Astrocyte (in vitro differentiated cells and primary cell): ENCODE measurements at regions not wholly inside any gene's neighbourhood (a gene's known extent, or its start where the extent isn't known, plus 50 kb on each side); places are given as distances from the start of the nearest gene placed in this dataset.

Experiments
- DNase-seq: peaks from one replicate; pipeline ENCODE4 v3.0.0-alpha.2; 2010; ENCODE audit warnings: low read depth
- FAIRE-seq: peaks from 2 replicates; lab custom pipeline; 2011; peaks lifted over from hg19 to GRCh38; lab: Jason Lieb, UNC
- H2AFZ ChIP-seq: 2 replicates; pipeline ENCODE4 v1.6.0; 2012; ENCODE audit warnings: low read depth, low read length, inconsistent platforms
- H3K27ac ChIP-seq: 2 replicates; pipeline ENCODE4 v1.5.1; 2011; ENCODE audit warnings: low read depth, low read length, inconsistent platforms
- H3K27me3 ChIP-seq: 2 replicates; pipeline ENCODE4 v1.6.0; 2011; ENCODE audit warnings: low read length, inconsistent platforms; ENCODE audit not compliant: insufficient read depth
- H3K36me3 ChIP-seq: 2 replicates; pipeline ENCODE4 v1.5.1; 2011; ENCODE audit warnings: low read length, inconsistent platforms; ENCODE audit not compliant: insufficient read depth
- H3K4me1 ChIP-seq: 2 replicates; pipeline ENCODE4 v1.5.1; 2011; ENCODE audit warnings: low read length, inconsistent platforms; ENCODE audit not compliant: insufficient read depth
- H3K4me2 ChIP-seq: 2 replicates; pipeline ENCODE4 v1.6.0; 2012; ENCODE audit warnings: low read length, inconsistent platforms
- H3K4me3 ChIP-seq: 2 replicates; pipeline ENCODE4 v1.5.1; 2011; ENCODE audit warnings: low read depth, mild to moderate bottlenecking, low read length, inconsistent platforms; ENCODE audit not compliant: insufficient read depth
- H3K79me2 ChIP-seq: 2 replicates; pipeline ENCODE4 v1.6.0; 2012; ENCODE audit warnings: mild to moderate bottlenecking, low read length, inconsistent platforms; ENCODE audit not compliant: insufficient read depth
- H3K9ac ChIP-seq: 2 replicates; pipeline ENCODE4 v1.6.0; 2012; ENCODE audit warnings: mild to moderate bottlenecking, low read length, inconsistent platforms
- H3K9me3 ChIP-seq: 2 replicates; pipeline ENCODE4 v1.5.1; 2012; ENCODE audit warnings: low read depth, mild to moderate bottlenecking, low read length, inconsistent platforms; ENCODE audit not compliant: insufficient read depth
- H4K20me1 ChIP-seq: 2 replicates; pipeline ENCODE4 v1.6.0; 2012; ENCODE audit warnings: low read length, inconsistent platforms; ENCODE audit not compliant: insufficient read depth
- H3K27ac Mint-ChIP-seq: one replicate; pipeline ENCODE4 v1.8.0; 2021; ENCODE audit warnings: mild to moderate bottlenecking, mixed read lengths; ENCODE audit not compliant: unreplicated experiment
- H3K27me3 Mint-ChIP-seq: one replicate; pipeline ENCODE4 v1.8.0; 2021; ENCODE audit warnings: low read depth, mixed read lengths; ENCODE audit not compliant: unreplicated experiment
- H3K36me3 Mint-ChIP-seq: one replicate; pipeline ENCODE4 v1.8.0; 2021; ENCODE audit warnings: low read depth, mixed read lengths; ENCODE audit not compliant: unreplicated experiment
- H3K4me1 Mint-ChIP-seq: one replicate; pipeline ENCODE4 v1.8.0; 2021; ENCODE audit warnings: low read depth, mixed read lengths; ENCODE audit not compliant: unreplicated experiment
- H3K4me3 Mint-ChIP-seq: one replicate; pipeline ENCODE4 v1.8.0; 2021; ENCODE audit warnings: mild to moderate bottlenecking, moderate library complexity, mixed read lengths; ENCODE audit not compliant: unreplicated experiment
- H3K9me3 Mint-ChIP-seq: one replicate; pipeline ENCODE4 v1.8.0; 2021; ENCODE audit warnings: mild to moderate bottlenecking, mixed read lengths; ENCODE audit not compliant: unreplicated experiment
- EZH2 ChIP-seq: IDR thresholded peaks from 2 replicates; pipeline ENCODE4 v1.6.1; 2012; ENCODE audit warnings: mild to moderate bottlenecking, low read length, inconsistent platforms; ENCODE audit not compliant: insufficient read depth
- TF ChIP-seq, protein P1 (sequence below): IDR thresholded peaks from 2 replicates; pipeline ENCODE4 v1.5.1; 2011; ENCODE audit warnings: low read depth, mild to moderate bottlenecking, inconsistent platforms, low read length, moderate library complexity; ENCODE audit not compliant: insufficient read depth

DNA sequence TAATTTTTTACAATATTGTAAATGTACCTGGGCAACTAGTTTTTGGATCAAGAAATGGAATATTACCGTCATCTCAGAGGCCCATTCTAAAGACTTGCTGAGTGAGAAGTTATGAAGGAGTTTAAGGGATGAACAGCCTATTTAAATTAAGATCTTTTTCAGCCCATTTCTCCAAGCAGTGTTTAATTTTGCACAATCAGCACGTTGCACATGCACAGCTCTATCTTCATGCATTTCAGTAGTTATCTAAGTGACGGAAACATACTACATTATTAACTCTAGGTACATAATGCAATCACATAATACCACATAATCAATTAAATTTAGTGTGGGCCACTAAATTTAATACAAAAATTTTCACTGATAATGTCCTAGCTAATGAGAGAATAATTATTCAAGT lies 582.1 kb upstream of the DSEL start:
- H3K4me1 ChIP-seq = no peaks in the 10 kb centered on the region
- no peaks in the 10 kb centered on the region for H3K4me1 Mint-ChIP-seq
- H3K36me3 Mint-ChIP-seq = no peaks in the 10 kb centered on the region
- no peak overlapping the region for H3K9ac ChIP-seq
- no peak overlapping the region for H3K4me2 ChIP-seq
- no peaks in the 10 kb centered on the region for H3K36me3 ChIP-seq
- H3K27me3 Mint-ChIP-seq = no peaks in the 10 kb centered on the region
- no peak overlapping the region for H3K4me3 Mint-ChIP-seq
- FAIRE-seq (no peak), DNase-seq (no peak)
- H3K27me3 ChIP-seq = no peaks in the 10 kb centered on the region
- H3K27ac Mint-ChIP-seq = no peak overlapping the region
- no peaks in the 10 kb centered on the region for H3K9me3 ChIP-seq
- no peak overlapping the region for H3K4me3 ChIP-seq
- no peak overlapping the region for H3K27ac ChIP-seq
- no peak overlapping the region for H2AFZ ChIP-seq
- no peaks in the 10 kb centered on the region for H4K20me1 ChIP-seq
- H3K79me2 ChIP-seq = no peaks in the 10 kb centered on the region
- TF ChIP-seq EZH2 = no peak
- TF ChIP-seq, protein P1, sequence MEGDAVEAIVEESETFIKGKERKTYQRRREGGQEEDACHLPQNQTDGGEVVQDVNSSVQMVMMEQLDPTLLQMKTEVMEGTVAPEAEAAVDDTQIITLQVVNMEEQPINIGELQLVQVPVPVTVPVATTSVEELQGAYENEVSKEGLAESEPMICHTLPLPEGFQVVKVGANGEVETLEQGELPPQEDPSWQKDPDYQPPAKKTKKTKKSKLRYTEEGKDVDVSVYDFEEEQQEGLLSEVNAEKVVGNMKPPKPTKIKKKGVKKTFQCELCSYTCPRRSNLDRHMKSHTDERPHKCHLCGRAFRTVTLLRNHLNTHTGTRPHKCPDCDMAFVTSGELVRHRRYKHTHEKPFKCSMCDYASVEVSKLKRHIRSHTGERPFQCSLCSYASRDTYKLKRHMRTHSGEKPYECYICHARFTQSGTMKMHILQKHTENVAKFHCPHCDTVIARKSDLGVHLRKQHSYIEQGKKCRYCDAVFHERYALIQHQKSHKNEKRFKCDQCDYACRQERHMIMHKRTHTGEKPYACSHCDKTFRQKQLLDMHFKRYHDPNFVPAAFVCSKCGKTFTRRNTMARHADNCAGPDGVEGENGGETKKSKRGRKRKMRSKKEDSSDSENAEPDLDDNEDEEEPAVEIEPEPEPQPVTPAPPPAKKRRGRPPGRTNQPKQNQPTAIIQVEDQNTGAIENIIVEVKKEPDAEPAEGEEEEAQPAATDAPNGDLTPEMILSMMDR = no peak
- H3K9me3 Mint-ChIP-seq = no peaks in the 10 kb centered on the region

DNA sequence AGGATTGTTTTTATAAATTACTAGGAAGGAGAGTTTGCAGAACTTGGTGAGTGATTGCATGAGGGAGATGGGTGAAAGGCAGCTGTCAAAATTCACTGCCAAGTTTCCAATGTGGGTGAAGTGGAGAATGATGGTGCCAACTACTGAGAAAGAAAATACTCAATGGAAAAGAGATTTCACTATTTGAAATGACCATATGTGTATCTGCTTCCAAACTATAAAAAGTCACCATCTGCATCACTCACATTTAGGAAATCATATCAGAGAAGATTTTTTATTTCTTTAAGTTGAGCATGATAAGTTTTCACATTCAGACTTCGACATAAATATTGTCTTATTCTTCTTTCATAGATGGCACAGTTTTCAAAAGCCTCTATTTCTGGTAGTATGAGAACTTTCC lies 570.0 kb upstream of the DSEL start:
- Mint-ChIP-seq H3K27me3 (no peaks in the 10 kb centered on the region), H3K4me3 (no peak overlapping the region), H3K4me1 (peaks cover 8% of the 10 kb centered on the region), H3K36me3 (no peaks in the 10 kb centered on the region), H3K27ac (no peak overlapping the region), H3K9me3 (no peaks in the 10 kb centered on the region)
- Histone ChIP-seq H3K79me2 (no peaks in the 10 kb centered on the region), H3K27ac (no peak overlapping the region), H3K9me3 (no peaks in the 10 kb centered on the region), H3K36me3 (no peaks in the 10 kb centered on the region), H3K9ac (no peak overlapping the region), H3K4me3 (no peak overlapping the region), H3K4me1 (peaks cover 21% of the 10 kb centered on the region), H4K20me1 (no peaks in the 10 kb centered on the region), H3K27me3 (no peaks in the 10 kb centered on the region), H2AFZ (no peak overlapping the region), H3K4me2 (no peak overlapping the region)
- FAIRE-seq (no peak), DNase-seq (no peak)
- TF ChIP-seq, protein P1 = no peak
- no peak for TF ChIP-seq EZH2

DNA sequence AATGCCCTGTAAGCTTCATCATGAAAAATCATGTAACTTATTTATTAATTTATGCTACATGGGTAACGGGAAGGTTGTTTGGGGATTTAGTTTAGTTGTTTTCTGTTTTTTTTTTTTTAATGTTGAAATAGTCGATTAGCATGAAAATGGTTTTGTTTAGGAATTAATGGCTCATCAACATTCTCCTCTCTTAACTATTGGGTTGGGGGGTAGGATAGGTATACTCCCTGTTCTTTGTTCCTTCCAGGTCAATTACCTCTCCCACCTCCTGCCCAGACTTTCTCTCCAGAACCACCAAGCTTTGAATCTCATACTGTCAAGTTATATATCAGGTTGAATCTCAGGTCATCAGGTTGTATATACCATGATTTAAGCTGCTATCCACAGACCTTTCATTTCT lies 568.7 kb upstream of the DSEL start:
- FAIRE-seq = no peak
- Histone ChIP-seq H3K9me3 (no peaks in the 10 kb centered on the region), H3K4me3 (no peak overlapping the region), H3K36me3 (no peaks in the 10 kb centered on the region), H3K79me2 (no peaks in the 10 kb centered on the region), H3K4me1 (peaks cover 21% of the 10 kb centered on the region), H3K9ac (no peak overlapping the region), H3K27me3 (no peaks in the 10 kb centered on the region), H4K20me1 (no peaks in the 10 kb centered on the region), H2AFZ (no peak overlapping the region), H3K4me2 (no peak overlapping the region), H3K27ac (no peak overlapping the region)
- no peaks in the 10 kb centered on the region for H3K36me3 Mint-ChIP-seq
- no peak for DNase-seq
- H3K4me3 Mint-ChIP-seq = no peak overlapping the region
- H3K27me3 Mint-ChIP-seq = no peaks in the 10 kb centered on the region
- no peak overlapping the region for H3K27ac Mint-ChIP-seq
- no peaks in the 10 kb centered on the region for H3K9me3 Mint-ChIP-seq
- H3K4me1 Mint-ChIP-seq = peaks cover 8% of the 10 kb centered on the region
- TF ChIP-seq, protein P1 = no peak
- no peak for TF ChIP-seq EZH2
